ENCODE measurements at regions not wholly inside any gene's neighbourhood (a gene's known extent, or its start where the extent isn't known, plus 50 kb on each side); places are given as distances from the start of the nearest gene placed in this dataset.

DNA sequence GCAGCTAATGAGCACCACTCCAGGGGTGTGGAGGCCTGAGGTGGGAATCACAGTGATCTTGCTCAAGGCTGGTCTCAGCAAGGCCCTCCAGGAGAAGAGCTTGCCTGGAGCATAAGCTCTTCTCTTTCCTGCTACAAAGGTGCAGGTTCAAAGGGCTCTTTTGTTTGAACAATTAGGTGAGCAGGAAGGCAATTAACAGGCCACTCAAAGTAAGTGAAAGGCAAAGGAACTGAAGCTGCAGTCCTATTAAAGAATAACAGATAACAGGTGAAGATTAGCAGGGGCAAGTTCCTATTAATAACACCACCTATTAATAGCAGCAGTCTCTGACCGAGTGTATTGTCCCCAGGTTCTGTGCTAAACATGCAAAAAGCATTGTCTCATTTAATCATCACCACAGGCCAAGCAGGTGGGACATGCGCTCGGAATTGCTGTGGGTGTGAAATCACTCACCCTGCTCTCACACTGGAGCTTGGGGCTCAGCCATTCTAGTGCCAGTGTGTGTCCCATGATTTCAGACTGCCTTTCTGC lies 113.8 kb downstream of the RHOU start:
- DNase-seq, result no peak

GRCh38 chr1:228850141-228851100 lies 115.1 kb downstream of the RHOU start:
- DNase-seq, result no peak

GRCh38 chr1:228851193-228851592 lies 115.9 kb downstream of the RHOU start:
- no peak for DNase-seq

DNA sequence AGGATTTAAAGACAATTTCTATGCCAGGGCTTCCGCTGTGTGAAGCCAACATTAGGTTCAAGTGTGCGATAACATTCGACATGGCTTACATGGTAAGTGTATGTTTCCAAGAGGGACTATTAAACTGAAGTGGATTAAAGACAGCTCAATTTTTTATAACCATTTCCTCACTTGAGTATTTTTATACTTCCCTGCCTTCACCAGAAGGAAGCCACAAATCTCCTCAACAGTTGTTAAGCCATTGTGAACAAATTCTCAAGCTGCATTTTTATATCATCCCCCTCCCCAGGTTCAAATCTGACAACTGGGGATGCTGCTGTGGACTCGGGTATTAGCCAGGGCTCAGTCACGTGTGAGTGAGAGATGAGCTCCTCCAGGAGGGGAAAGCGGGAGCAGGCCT lies 116.3 kb downstream of the RHOU start:
- no peak for DNase-seq

DNA sequence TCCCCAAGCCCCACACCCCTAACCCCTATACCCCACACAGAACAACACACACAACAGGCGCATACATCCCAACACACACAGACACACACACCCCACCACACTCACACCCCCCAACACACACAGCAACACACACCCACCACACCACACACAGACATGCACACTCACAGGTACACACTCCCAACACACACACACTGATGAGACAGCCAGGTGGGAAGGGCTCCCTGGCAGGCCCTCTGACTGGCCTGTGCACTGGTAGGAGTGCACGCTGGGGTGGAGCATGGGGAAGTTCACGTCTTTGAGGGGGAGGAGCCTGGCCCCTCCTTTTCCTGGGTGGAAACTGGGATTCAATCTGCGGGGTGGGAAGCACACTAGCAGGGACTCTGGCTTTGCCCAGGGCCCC lies 116.7 kb downstream of the RHOU start:
- no peak for DNase-seq

GRCh38 chr1:228852511-228853088 lies 117.3 kb downstream of the RHOU start:
- DNase-seq, result no peak

DNA sequence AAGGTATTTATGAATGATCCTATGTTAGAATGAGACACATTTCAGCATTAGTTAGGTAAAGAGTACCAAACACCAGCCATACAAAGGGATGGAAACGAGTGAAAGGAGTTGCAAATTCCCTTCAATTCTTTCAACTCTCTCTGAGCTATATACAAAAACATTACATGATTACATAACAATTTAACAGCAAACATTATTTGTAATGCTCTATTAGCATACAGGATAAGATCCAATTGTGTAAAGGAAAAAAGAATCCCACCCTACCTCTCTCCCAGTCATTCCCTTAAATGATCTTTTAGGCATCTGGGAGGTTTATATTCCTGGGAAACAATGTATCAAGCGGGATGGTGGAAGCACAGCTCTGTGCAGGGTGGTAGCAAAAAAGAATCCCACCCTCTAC lies 117.9 kb downstream of the RHOU start:
- no peak for DNase-seq

DNA sequence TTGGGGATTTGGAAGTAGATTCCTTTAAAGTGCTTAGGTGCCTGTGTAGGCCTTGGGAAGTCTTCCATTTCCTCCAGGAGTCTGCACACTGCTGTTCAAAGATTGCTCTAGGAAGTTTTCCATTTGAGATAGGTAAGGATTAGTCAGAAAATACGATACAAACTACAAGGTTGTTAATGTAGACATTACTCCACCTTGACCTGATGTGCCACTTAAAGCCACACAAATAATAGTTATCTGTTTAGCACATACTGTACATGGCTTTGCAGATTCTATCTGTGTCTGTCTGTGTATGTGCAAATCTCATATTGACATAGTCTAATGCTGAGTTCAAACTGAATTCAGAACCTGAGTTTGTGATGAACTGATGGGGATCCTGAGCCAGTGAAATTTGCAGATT lies 118.4 kb downstream of the RHOU start:
- DNase-seq, result no peak

DNA sequence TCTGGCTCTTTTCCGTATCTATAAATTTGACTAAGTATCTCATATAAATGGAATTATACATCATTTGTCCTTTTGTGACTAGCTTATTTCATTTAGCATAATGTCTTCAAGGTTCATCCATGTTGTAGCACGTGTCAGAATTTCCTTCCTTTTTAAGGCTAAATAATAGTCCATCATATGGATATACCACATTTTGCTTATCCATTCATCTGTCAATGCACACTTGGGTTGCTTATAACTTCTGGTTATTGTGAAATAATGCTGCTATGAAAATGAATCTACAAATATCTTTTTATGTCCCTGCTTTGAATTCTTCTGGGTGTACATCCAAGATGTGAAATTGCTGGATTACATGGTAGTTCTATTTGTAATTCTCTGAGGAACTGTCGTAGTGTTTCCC lies 119.6 kb downstream of the RHOU start:
- DNase-seq, result no peak

DNA sequence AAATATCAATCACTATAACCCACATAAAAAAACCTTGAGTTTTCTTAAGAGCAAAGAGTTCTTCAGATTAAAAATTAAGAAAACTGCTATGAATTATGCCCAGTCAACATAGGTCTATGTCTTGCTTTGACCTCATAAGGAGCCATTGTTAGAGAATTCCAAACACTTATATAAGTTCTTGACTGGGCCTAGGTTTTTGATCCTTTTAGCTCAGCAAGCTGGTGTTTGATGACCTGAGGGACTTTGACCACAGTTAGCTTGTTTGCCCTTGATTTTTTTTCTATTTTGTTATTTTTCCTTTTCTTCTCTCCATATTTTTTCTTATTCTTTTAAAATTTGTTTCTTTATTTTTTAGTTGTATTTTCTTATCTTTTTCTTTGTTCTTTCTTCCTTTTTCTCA lies 122.3 kb downstream of the RHOU start:
- DNase-seq, result no peak

DNA sequence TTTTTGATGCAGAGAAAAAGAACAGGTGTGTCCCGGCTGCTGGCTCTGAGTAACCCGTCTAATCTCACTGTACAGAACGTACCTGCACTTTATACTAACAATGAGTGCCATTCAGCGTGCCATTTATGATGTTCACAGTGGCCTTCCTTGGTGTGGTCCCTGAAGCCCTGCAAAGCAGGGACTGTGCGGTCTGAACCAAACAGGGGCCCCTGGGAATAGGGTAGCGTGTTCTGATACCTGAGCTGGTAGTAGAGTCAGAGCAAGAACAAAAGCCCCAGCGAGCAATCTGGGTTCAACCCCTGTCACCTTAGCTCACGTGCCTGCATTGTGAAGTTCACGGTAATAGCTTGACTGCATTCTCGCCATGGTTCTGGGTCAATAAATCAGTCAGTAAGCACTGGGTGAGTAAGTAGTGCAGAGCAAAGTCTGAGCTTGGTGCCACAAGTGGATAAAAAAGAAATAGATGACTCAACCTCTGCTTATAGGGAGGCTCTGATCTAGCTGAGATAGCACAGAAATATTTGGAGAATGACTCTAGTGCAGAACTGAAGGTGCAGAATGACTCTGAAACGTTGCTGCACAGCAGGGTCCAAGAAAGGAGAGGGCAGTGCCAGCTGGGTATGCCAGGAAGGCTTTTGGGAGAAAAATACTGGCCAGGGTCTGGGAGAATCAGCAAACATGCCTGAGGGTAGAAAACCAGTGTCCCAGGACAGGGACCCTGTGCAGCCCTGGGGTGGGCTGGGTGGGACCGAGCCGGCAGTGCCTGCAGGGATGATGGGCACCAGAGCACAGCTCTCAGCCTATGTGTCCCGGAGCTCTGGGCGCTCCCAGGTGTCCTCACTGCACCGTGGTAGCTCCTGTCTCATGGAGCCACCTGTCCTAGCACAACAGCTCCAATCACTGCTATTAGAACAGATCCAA lies 125.9 kb downstream of the RHOU start:
- no peak for DNase-seq

DNA sequence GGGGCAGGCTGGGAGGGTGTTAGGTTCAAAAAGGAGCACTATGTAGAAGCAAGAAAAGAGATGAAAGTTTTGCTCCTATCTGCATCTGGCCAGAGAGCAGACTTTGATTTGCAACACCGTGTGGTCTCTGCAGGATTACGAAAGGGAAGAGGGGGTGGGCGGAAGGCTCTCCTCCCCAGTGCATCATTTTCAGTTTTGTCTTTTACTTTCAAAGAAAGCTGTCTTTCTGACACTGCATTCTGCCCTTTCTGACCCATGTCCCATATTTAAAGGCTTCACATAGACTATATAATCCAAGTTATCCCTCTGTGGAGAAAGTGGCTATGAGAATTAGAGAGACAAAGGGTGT lies 126.5 kb downstream of the RHOU start:
- DNase-seq, result no peak

DNA sequence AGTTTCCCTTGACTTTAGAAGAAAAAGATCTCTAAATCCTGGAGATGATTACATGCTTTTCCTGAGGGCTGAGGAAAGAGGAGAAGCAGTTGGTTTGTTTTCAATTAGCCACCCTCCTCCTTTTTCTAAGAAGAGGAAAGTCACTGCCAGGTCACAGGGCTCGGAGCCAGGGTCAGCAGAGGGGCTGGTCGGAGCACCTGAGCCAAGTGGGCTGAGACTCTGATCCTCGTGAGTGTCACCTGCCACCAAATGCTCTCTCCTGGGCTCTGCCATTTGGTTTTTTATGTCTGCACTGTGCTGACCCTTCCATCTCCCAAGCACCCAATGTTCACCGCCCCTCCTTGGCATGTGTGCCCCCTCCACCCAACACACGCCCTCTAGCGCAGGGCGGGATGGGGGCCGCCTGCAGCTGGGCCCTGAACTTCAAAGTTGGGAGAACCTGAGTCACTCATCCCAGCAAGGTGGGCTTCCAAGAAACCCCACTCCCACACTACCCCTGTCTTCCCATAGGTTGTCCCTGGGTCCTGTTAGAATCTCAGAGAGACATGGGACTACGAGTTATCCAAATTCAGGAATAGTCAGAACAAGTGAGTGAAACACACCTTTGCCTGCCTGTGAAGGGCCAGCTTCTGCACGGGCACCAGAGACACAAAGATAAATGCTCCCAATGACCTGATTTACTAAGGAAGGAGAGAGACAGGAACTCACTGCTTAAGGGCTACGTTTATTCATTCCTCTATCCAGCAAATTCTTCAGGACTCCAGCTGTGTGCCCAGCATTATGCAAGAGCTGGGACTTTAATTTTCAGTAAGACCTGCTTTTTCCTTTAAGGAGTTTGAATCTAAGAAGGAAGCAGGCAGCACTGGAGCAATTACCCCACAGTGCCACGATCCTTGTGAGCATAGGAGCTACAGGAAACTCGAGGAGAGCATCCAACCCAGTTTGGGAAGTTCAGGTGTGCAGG lies 127.5 kb downstream of the RHOU start:
- DNase-seq, result no peak

GRCh38 chr1:228863776-228864175 lies 128.5 kb downstream of the RHOU start:
- DNase-seq, result no peak

DNA sequence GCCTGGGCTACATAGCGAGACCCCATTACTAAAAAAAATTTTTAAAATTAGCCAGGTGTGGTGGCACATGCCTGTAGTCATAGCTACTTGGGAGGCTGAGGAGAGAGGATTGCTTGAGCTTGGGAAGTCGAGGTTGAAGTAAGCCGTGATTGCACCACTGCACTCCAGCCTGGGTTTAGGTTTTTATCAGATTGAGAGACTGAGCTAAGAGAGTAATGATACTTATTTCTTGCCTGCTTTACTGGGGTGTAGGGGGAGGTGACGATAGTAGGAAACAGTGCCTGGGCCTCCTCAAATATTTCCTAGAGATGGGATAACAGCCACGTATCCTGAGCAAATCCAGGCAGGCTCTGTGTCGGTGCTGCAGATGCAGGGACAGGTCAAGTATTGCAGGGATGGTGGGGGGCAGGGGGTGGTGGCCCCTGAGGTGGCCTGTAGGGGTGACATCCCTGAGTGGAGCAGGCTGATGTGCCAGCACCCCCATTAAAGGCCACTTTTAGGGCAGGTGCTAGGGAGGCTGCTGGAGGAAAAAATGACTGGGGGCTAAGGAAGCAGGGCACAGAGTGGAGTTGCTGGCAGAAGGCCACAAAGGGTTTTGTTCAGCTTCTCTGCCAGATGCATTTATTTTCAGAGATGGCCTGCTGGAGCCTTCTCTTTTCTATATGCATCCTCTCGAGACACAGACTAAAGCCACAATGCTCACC lies 130.5 kb downstream of the RHOU start:
- no peak for DNase-seq

DNA sequence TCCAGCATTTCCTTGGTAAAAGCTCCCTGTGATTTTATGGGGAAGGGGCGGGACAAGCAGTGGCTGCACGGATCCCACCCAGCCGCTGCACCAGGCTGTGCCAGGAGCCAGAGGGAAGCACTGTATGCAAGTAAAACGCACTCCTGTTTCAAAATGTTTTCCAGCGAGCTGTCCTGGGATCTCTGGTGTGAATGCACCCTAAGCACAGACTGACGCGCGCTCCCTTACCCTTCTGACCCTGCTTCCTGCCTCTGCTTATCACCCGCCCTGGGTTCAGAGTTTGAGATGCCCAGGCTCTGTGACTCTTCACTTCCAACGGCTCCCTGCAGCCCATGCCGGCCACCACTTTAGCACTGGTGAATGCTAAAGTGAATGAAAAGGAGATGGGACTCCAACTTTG lies 131.2 kb downstream of the RHOU start:
- DNase-seq, result no peak

- peak; percentile 42 for DNase-seq
Observed at GRCh38 chr1:228867108-228867950, 132.1 kb downstream of the RHOU start.

GRCh38 chr1:228867951-228868730 lies 132.9 kb downstream of the RHOU start:
- DNase-seq, result no peak

- no peak for DNase-seq
Observed at GRCh38 chr1:228868731-228869024, 133.4 kb downstream of the RHOU start.
